ENCODE measurements at regions not wholly inside any gene's neighbourhood (a gene's known extent, or its start where the extent isn't known, plus 50 kb on each side); places are given as distances from the start of the nearest gene placed in this dataset.

GRCh38 chr2:121872651-121873050 lies 117.2 kb downstream of the TSN start:
- no peak for FAIRE-seq
- DNase-seq (ENCODE audit: low read depth) = no peak
- Histone ChIP-seq H3K36me3 (ENCODE audit: control insufficient read depth, insufficient read depth, low read length) (no peaks in the 10 kb centered on the region), H3K27me3 (ENCODE audit: control insufficient read depth, insufficient read depth, low read length) (no peaks in the 10 kb centered on the region), H3K4me3 (ENCODE audit: low read depth, low read length) (no peak overlapping the region)
- TF ChIP-seq, protein P1, sequence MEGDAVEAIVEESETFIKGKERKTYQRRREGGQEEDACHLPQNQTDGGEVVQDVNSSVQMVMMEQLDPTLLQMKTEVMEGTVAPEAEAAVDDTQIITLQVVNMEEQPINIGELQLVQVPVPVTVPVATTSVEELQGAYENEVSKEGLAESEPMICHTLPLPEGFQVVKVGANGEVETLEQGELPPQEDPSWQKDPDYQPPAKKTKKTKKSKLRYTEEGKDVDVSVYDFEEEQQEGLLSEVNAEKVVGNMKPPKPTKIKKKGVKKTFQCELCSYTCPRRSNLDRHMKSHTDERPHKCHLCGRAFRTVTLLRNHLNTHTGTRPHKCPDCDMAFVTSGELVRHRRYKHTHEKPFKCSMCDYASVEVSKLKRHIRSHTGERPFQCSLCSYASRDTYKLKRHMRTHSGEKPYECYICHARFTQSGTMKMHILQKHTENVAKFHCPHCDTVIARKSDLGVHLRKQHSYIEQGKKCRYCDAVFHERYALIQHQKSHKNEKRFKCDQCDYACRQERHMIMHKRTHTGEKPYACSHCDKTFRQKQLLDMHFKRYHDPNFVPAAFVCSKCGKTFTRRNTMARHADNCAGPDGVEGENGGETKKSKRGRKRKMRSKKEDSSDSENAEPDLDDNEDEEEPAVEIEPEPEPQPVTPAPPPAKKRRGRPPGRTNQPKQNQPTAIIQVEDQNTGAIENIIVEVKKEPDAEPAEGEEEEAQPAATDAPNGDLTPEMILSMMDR (IDR thresholded peaks at IDR 0.05; ENCODE audit: insufficient read depth, low read length, severe bottlenecking) = no peak

GRCh38 chr2:121873864-121874263 lies 118.4 kb downstream of the TSN start:
- FAIRE-seq (no peak), DNase-seq (ENCODE audit: low read depth) (no peak)
- H3K27me3 ChIP-seq (ENCODE audit: control insufficient read depth, insufficient read depth, low read length) = no peaks in the 10 kb centered on the region
- H3K4me3 ChIP-seq (ENCODE audit: low read depth, low read length) = no peak overlapping the region
- TF ChIP-seq, protein P1 (IDR thresholded peaks at IDR 0.05; ENCODE audit: insufficient read depth, low read length, severe bottlenecking) = no peak
- no peaks in the 10 kb centered on the region for H3K36me3 ChIP-seq (ENCODE audit: control insufficient read depth, insufficient read depth, low read length)

DNA sequence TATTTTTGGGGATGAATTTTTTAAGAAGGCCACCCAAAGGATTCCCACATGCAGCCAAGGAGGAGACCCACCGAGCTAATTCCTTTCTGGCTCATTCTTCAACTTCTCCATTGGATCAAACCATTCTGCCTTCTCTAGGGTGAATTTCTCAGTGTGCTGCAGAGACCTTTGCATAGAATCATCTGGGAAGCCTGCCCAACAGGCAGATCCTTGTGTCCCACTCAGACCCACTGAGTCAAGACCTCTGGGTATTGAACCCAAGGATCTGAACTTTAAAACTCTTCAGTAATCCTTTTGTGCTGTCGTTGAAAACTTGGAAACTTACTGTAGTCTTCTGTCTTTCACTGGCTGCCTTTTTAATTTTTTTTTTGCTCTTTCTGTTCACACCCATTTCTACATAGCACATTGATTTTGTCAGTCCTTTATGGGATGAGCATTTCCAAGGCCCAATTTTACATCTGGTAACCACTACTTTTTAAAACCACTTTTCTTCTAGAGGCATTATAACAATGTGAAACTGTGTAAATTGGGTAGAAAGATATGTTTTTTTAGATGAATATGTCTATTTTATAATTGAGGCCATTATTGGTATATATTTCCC lies 120.2 kb downstream of the TSN start:
- Histone ChIP-seq H3K36me3 (ENCODE audit: control insufficient read depth, insufficient read depth, low read length) (no peaks in the 10 kb centered on the region), H3K27me3 (ENCODE audit: control insufficient read depth, insufficient read depth, low read length) (no peaks in the 10 kb centered on the region), H3K4me3 (ENCODE audit: low read depth, low read length) (no peak overlapping the region)
- FAIRE-seq (no peak), DNase-seq (ENCODE audit: low read depth) (no peak)
- TF ChIP-seq, protein P1 (IDR thresholded peaks at IDR 0.05; ENCODE audit: insufficient read depth, low read length, severe bottlenecking) = no peak

- Histone ChIP-seq H3K4me3 (ENCODE audit: low read depth, low read length) (no peak overlapping the region), H3K36me3 (ENCODE audit: control insufficient read depth, insufficient read depth, low read length) (no peaks in the 10 kb centered on the region), H3K27me3 (ENCODE audit: control insufficient read depth, insufficient read depth, low read length) (no peaks in the 10 kb centered on the region)
- no peak for FAIRE-seq
- TF ChIP-seq, protein P1 (IDR thresholded peaks at IDR 0.05; ENCODE audit: insufficient read depth, low read length, severe bottlenecking) = no peak
- DNase-seq (ENCODE audit: low read depth) = no peak
These were observed 121.9 kb downstream of the TSN start for GRCh38 chr2:121877366-121877765.

GRCh38 chr2:121880283-121880682 lies 124.8 kb downstream of the TSN start:
- no peaks in the 10 kb centered on the region for H3K36me3 ChIP-seq (ENCODE audit: control insufficient read depth, insufficient read depth, low read length)
- no peak overlapping the region for H3K4me3 ChIP-seq (ENCODE audit: low read depth, low read length)
- no peaks in the 10 kb centered on the region for H3K27me3 ChIP-seq (ENCODE audit: control insufficient read depth, insufficient read depth, low read length)
- TF ChIP-seq, protein P1 (IDR thresholded peaks at IDR 0.05; ENCODE audit: insufficient read depth, low read length, severe bottlenecking) = no peak
- no peak for DNase-seq (ENCODE audit: low read depth)
- no peak for FAIRE-seq

DNA sequence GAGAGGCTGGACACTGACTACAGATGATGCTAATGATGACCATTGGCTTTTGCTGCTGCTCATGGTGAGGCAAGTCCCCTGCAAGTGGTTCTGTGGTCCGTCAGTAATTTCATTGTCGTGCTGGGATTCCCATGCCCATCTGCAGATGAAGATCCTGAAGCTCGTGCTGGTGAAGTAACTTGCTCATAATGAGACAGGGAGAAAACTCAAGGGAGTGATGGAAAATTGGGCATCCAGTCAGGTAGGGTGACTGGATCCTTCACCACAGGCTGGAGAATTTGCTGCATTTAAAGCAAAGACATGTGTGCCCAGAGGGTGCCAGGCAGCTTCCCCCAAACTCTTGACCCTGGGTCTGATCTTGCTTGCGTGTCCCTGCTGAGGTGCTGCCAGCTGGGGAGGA lies 125.6 kb downstream of the TSN start:
- FAIRE-seq (no peak), DNase-seq (ENCODE audit: low read depth) (no peak)
- TF ChIP-seq, protein P1 (IDR thresholded peaks at IDR 0.05; ENCODE audit: insufficient read depth, low read length, severe bottlenecking) = no peak
- no peaks in the 10 kb centered on the region for H3K36me3 ChIP-seq (ENCODE audit: control insufficient read depth, insufficient read depth, low read length)
- no peaks in the 10 kb centered on the region for H3K27me3 ChIP-seq (ENCODE audit: control insufficient read depth, insufficient read depth, low read length)
- H3K4me3 ChIP-seq (ENCODE audit: low read depth, low read length) = no peak overlapping the region

All from bronchial epithelial cell (primary cell).